Psoas muscle (tissue), 7 donors: ENCODE measurements at regions not wholly inside any gene's neighbourhood (a gene's known extent, or its start where the extent isn't known, plus 50 kb on each side); places are given as distances from the start of the nearest gene placed in this dataset.

Source experiments
- ATAC-seq, 4 donors: fragments of 200-7000 bp; cut with Tn5 transposase; one replicate each; pipeline ENCODE4 v1.9.1; 2020; ENCODE audit warnings: moderate library complexity in 3 of 4, mild to moderate bottlenecking in 2 of 4
- DNase-seq, 2 donors: peaks; one replicate each; pipeline ENCODE4 v3.0.0-alpha.2; 2020
- H3K27ac ChIP-seq: fragments of 200-600 bp; one replicate; pipeline ENCODE4 v1.8.0; 2022
- H3K27me3 ChIP-seq, 3 donors: fragments of 200-600 bp in 1 of 3; one replicate each; pipeline versions ENCODE4 v1.6.1 to v1.8.0; 2013 to 2022; ENCODE audit warnings: low read length in 2 of 3, mild to moderate bottlenecking in 2 of 3, moderate library complexity in 1 of 3; ENCODE audit not compliant: insufficient read depth in 3 of 3
- H3K36me3 ChIP-seq, 2 donors: fragments of 200-600 bp in 1 of 2; one replicate each; pipeline versions ENCODE4 v1.6.1 to v1.8.0; 2013 to 2022; ENCODE audit warnings: low read depth in 1 of 2, mild to moderate bottlenecking in 1 of 2, moderate library complexity in 1 of 2; ENCODE audit not compliant: insufficient read depth in 1 of 2
- H3K4me1 ChIP-seq: fragments of 200-600 bp; one replicate; pipeline ENCODE4 v1.8.0; 2022
- H3K4me3 ChIP-seq: fragments of 200-600 bp; one replicate; pipeline ENCODE4 v1.8.0; 2022; ENCODE audit warnings: mild to moderate bottlenecking
- H3K9me3 ChIP-seq: fragments of 200-600 bp; one replicate; pipeline ENCODE4 v1.8.0; 2022
- WGBS, 3 donors: extraction: QIAGEN DNeasy Blood & Tissue Kit; methylation state at CpG; one replicate each; pipeline versions ENCODE4 v1.1.6 to v1.1.7; 2013; 5-methylcytosine and 5-hydroxymethylcytosine counted together
- intact Hi-C, 2 donors: fragments of 100-400 bp; cut with DNase I; formaldehyde crosslinking; loops; one replicate each; pipeline versions ENCODE4 v1.11.0 to v1.14.2; 2022
- TF ChIP-seq, protein P1 (sequence below): fragments of 200-600 bp; IDR thresholded peaks from one replicate; pipeline ENCODE4 v1.8.0; 2022; ENCODE audit warnings: antibody characterized with exemption
- donor health status: healthy with polysubstance abuse.
- donor health status: DM: no; HTN: no; CAD: no; lungs with moderate emphysema.
- donor health status: Bipolar disorder and iron deficiency.
- donor health status: healthy.
- donor health status: DM: yes; HTN: yes; CAD: no.
- donor health status: DM: no; HTN: no; CAD: no.
- donor health status: DM: yes; HTN: yes; CAD: no.

DNA sequence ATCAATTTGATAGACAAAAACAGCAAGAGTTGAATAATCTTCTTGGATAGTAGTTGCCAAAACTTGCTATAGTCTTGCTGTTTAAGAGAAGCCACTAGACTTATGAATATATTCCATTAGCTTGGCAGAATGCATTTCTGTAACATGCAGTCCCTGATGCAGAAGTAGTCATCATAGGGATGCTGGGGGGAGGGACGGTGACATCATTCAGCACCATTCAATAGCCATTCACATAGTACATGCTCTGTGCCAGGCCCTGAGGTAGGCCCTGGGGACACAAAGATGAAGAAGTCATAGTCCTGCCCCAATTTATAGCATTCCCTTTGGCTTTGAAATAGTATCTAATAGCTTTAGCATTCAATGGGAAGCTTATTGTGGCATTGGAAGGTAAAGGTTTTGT, 185.5 kb upstream of the AFF2 start:
- TF ChIP-seq, protein P1, sequence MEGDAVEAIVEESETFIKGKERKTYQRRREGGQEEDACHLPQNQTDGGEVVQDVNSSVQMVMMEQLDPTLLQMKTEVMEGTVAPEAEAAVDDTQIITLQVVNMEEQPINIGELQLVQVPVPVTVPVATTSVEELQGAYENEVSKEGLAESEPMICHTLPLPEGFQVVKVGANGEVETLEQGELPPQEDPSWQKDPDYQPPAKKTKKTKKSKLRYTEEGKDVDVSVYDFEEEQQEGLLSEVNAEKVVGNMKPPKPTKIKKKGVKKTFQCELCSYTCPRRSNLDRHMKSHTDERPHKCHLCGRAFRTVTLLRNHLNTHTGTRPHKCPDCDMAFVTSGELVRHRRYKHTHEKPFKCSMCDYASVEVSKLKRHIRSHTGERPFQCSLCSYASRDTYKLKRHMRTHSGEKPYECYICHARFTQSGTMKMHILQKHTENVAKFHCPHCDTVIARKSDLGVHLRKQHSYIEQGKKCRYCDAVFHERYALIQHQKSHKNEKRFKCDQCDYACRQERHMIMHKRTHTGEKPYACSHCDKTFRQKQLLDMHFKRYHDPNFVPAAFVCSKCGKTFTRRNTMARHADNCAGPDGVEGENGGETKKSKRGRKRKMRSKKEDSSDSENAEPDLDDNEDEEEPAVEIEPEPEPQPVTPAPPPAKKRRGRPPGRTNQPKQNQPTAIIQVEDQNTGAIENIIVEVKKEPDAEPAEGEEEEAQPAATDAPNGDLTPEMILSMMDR, result no peak
- Histone ChIP-seq H3K27me3 (no peaks in the 10 kb centered on the region), H3K36me3 (no peaks in the 10 kb centered on the region), H3K27ac (no peak overlapping the region), H3K4me1 (no peaks in the 10 kb centered on the region), H3K9me3 (no peaks in the 10 kb centered on the region), H3K4me3 (no peak overlapping the region)
- WGBS, 3 donors, result 79 to 93% (median 92%) methylated on average over 1 of the region's 1 CpG
- DNase-seq (no peak), ATAC-seq (no peak)
- intact Hi-C loops, result no loop called here

GRCh38 chrX:148316446-148316845, 184.0 kb upstream of the AFF2 start:
- 23 to 72% (median 69%) methylated on average over 1 of the region's 1 CpG for whole genome bisulfite sequencing, 3 donors
- Histone ChIP-seq H3K27me3 (no peaks in the 10 kb centered on the region), H3K27ac (no peak overlapping the region), H3K4me1 (no peaks in the 10 kb centered on the region), H3K36me3 (no peaks in the 10 kb centered on the region), H3K4me3 (no peak overlapping the region), H3K9me3 (no peaks in the 10 kb centered on the region)
- ATAC-seq, result no peak
- DNase-seq, result no peak
- TF ChIP-seq, protein P1, result no peak
- intact Hi-C loops, result no loop called here

GRCh38 chrX:148322906-148323305, 177.5 kb upstream of the AFF2 start:
- no peak overlapping the region for H3K27ac ChIP-seq
- ATAC-seq (no peak), DNase-seq (no peak)
- no peaks in the 10 kb centered on the region for H3K9me3 ChIP-seq
- H3K27me3 ChIP-seq, result no peaks in the 10 kb centered on the region
- 56 to 94% (median 82%) methylated on average over 2 of the region's 2 CpGs for WGBS, 3 donors
- H3K4me3 ChIP-seq, result no peak overlapping the region
- intact Hi-C loops, result no loop called here
- no peaks in the 10 kb centered on the region for H3K4me1 ChIP-seq
- H3K36me3 ChIP-seq, result no peaks in the 10 kb centered on the region
- TF ChIP-seq, protein P1, result no peak

DNA sequence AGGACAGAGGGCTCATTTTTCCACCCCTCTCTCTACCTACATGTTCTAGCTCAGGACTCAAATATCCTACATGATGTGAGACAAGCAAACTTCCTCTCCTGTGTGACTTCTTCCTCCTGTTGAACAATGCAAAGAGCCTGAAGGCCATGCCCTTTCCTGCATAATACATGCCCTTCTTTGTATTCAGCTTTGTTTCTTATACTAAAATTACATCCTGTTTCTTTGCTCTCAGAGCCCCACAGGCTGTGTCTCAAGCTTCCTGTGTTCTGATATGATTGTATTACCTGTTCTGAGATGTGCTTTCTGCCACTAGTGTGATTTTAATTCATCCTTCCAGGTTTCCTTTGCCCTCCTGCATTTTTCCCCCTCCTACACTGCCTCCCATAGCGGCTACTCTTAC, 166.4 kb upstream of the AFF2 start:
- DNase-seq (no peak), ATAC-seq (no peak)
- Histone ChIP-seq H3K36me3 (no peaks in the 10 kb centered on the region), H3K4me1 (no peaks in the 10 kb centered on the region), H3K4me3 (no peak overlapping the region), H3K27ac (no peak overlapping the region), H3K9me3 (no peaks in the 10 kb centered on the region), H3K27me3 (no peaks in the 10 kb centered on the region)
- intact Hi-C loops, result no loop called here
- WGBS, 3 donors, result 52 to 93% (median 68%) methylated on average over 1 of the region's 1 CpG
- TF ChIP-seq, protein P1, result no peak

- H3K27ac ChIP-seq, result no peak overlapping the region
- H3K4me1 ChIP-seq, result no peaks in the 10 kb centered on the region
- ATAC-seq (no peak), DNase-seq (no peak)
- H3K27me3 ChIP-seq, result no peaks in the 10 kb centered on the region
- TF ChIP-seq, protein P1, result no peak
- intact Hi-C loops, result no loop called here
- H3K36me3 ChIP-seq, result no peaks in the 10 kb centered on the region
- no peaks in the 10 kb centered on the region for H3K9me3 ChIP-seq
- 85 to 98% (median 87%) methylated on average over 4 of the region's 4 CpGs for WGBS, 3 donors
- no peak overlapping the region for H3K4me3 ChIP-seq
Measured at GRCh38 chrX:148337873-148338272, 162.5 kb upstream of the AFF2 start.
